ENCODE measurements at regions not wholly inside any gene's neighbourhood (a gene's known extent, or its start where the extent isn't known, plus 50 kb on each side); places are given as distances from the start of the nearest gene placed in this dataset.

DNA sequence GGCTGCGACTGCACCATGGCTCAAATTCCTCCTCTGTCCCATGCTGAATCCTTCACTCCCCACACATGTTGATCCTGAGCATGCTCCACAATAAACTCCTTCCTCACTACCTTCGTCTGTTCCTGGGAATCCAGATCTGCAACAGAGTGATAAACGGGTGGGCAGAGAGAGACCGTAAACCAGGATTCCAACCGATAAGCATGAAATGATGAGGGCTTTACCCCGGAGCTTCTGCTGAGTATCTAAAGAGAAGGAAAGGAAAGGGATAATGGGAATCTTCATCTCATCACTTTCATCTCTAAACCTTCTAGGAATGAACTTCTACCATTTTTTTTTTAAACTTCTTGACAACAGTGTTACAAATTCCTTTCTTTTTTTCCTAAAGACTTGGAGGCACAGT is 329.3 kb upstream of the TNP1 start:
- TF ChIP-seq POLR2A (IDR thresholded peaks at IDR 0.05; ENCODE audit: low read length): no peak
- TF ChIP-seq GATA1 (IDR thresholded peaks at IDR 0.05; ENCODE audit: low read depth, low read length): no peak
